Activated CD4-positive, alpha-beta T cell treated with anti-CD3 and anti-CD28 coated beads, Interleukin-2, amount 10 ng/mL, durations not matched to agents 7 days and 5 days (primary cell): ENCODE measurements at regions not wholly inside any gene's neighbourhood (a gene's known extent, or its start where the extent isn't known, plus 50 kb on each side); places are given as distances from the start of the nearest gene placed in this dataset.

Source experiments
- CTCF ChIA-PET: fragments of 350-600 bp; sonication (Branson Sonifier 250); formaldehyde crosslinking; loops from one replicate; lab custom pipeline; 2021; ENCODE audit warnings: antibody characterized with exemption; lab: Charles Lee
- POLR2A ChIA-PET: fragments of 350-600 bp; sonication (Branson Sonifier 250); formaldehyde crosslinking; loops from one replicate; lab custom pipeline; 2021; ENCODE audit warnings: antibody characterized with exemption; lab: Charles Lee
- DNase-seq: peaks from one replicate; pipeline ENCODE4 v3.0.0-alpha.2; 2020
- H3K27ac Mint-ChIP-seq: one replicate; pipeline ENCODE4 v1.8.0; 2021; ENCODE audit warnings: mild to moderate bottlenecking, moderate library complexity, mixed read lengths
- H3K27me3 Mint-ChIP-seq: one replicate; pipeline ENCODE4 v1.8.0; 2021; ENCODE audit warnings: mixed read lengths
- H3K36me3 Mint-ChIP-seq: one replicate; pipeline ENCODE4 v1.8.0; 2021; ENCODE audit warnings: low read depth, mixed read lengths
- H3K4me1 Mint-ChIP-seq: one replicate; pipeline ENCODE4 v1.8.0; 2021; ENCODE audit warnings: mixed read lengths
- H3K4me3 Mint-ChIP-seq: one replicate; pipeline ENCODE4 v1.8.0; 2021; ENCODE audit warnings: mild to moderate bottlenecking, moderate library complexity, mixed read lengths
- H3K9me3 Mint-ChIP-seq: one replicate; pipeline ENCODE4 v1.8.0; 2021; ENCODE audit warnings: mixed read lengths

DNA sequence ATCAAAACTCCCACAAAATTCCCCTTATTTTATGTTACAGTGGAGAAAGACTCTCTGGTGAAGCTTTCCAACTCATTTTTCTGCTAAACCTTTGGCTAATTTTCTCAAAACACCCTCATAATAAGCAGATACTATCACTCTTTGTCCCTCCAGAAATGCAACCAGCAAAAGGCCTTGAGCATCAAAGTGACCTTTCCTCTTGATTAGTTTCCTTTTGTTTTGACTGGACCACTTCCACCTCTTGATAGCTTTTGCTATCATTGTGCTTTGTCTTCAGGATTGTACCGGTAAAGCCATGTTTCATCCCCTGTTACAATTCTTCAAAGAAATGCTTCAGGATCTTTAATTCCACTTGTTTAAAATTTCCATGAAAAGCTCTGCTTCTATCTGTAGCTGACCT is 115.1 kb upstream of the SLC13A1 start:
- H3K9me3 Mint-ChIP-seq: no peaks in the 10 kb centered on the region
- ChIA-PET CTCF (no interaction called here), POLR2A (no interaction called here)
- H3K27me3 Mint-ChIP-seq: no peaks in the 10 kb centered on the region
- no peak overlapping the region for H3K4me3 Mint-ChIP-seq
- no peak overlapping the region for H3K27ac Mint-ChIP-seq
- no peaks in the 10 kb centered on the region for H3K4me1 Mint-ChIP-seq
- no peaks in the 10 kb centered on the region for H3K36me3 Mint-ChIP-seq
- no peak for DNase-seq

DNA sequence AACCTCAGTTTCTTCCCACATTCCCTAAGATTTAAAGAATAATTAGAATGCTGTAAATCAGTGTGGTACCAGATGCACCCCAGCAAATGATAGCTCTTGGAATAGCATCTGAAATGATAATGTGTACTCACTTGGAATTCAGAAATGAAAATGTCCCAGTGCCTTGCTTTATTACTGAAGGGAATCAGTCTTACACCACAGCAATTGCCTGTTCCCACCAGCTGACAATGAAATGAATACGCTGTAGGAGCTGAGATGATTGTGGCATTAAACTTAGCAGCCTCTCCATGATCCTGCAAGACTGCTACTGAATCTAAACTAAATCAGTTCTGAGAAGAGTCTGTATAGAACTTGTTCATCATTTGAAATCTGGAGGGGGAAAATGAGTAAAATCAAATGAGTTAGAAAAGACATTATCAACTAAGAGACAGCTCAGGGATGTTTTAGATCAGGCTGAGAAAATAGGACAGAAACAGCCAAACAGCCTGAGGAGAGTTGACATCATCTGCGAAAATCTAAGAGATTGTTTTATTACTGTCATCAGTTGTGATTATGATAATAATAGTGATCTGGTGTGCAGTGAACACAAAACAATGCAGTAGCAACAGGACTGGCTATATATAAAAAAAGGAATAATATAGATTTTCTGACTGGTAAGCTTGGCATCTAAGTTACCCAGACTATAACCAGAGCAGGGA is 108.6 kb upstream of the SLC13A1 start:
- CTCF ChIA-PET: no interaction called here
- POLR2A ChIA-PET: no interaction called here
- Mint-ChIP-seq H3K27ac (no peak overlapping the region), H3K9me3 (no peaks in the 10 kb centered on the region), H3K4me1 (no peaks in the 10 kb centered on the region), H3K36me3 (no peaks in the 10 kb centered on the region), H3K4me3 (no peak overlapping the region), H3K27me3 (no peaks in the 10 kb centered on the region)
- DNase-seq: no peak

DNA sequence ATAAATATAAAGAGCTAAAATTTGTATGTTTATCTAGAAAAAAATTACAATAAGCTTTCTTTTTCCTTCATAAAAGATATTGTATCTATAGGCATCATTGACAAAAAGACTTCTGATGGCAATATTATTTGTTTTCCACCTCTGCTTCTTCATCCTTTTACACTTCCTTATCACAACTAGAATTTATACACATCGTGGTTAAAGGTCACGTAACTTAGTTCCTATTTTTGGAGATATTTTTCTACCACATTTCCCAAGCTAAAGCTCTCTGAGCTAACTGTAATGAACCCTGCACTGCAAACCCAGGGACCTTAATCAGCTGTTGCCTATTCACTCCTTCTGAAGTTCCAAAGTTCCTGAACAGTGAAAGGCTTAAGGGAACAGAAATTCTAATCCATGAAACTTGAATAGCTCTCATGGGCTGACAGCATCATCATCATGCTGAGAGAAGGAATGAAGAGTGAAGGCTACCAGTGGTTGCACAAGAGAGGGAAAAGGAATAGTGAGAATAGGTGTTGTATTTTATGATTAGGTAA is 106.1 kb upstream of the SLC13A1 start:
- Mint-ChIP-seq H3K9me3 (no peaks in the 10 kb centered on the region), H3K4me3 (no peak overlapping the region), H3K27ac (no peak overlapping the region), H3K4me1 (no peaks in the 10 kb centered on the region), H3K36me3 (no peaks in the 10 kb centered on the region), H3K27me3 (no peaks in the 10 kb centered on the region)
- DNase-seq: no peak
- POLR2A ChIA-PET: no interaction called here
- CTCF ChIA-PET: no interaction called here

GRCh38 chr7:123303926-123304325 is 104.2 kb upstream of the SLC13A1 start:
- no peak overlapping the region for H3K4me3 Mint-ChIP-seq
- no peak for DNase-seq
- CTCF ChIA-PET: no interaction called here
- no peaks in the 10 kb centered on the region for H3K27me3 Mint-ChIP-seq
- POLR2A ChIA-PET: no interaction called here
- no peaks in the 10 kb centered on the region for H3K9me3 Mint-ChIP-seq
- H3K4me1 Mint-ChIP-seq: no peaks in the 10 kb centered on the region
- no peaks in the 10 kb centered on the region for H3K36me3 Mint-ChIP-seq
- H3K27ac Mint-ChIP-seq: no peak overlapping the region

DNA sequence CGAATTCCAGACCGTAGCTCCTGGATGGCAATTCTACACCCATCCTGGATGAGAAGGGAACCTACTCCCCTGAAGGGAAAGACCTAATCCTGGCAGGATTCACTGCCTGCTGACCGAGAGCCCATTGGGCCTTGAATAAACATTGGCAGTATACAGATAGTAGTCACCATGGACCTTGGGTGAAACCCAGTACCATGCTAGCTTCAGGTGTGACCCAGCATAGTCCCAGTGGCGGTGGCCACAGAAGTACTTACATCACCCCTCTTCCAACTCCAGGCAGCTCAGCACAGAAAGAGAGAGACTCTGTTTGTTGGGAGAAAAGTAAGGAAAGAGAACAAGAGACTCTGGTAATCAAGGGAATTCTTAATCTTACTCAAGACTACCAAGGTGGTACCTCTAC is 97.2 kb upstream of the SLC13A1 start:
- Mint-ChIP-seq H3K36me3 (no peaks in the 10 kb centered on the region), H3K9me3 (peaks cover 3% of the 10 kb centered on the region), H3K27ac (no peak overlapping the region), H3K4me3 (no peak overlapping the region), H3K27me3 (no peaks in the 10 kb centered on the region), H3K4me1 (no peaks in the 10 kb centered on the region)
- POLR2A ChIA-PET: no interaction called here
- no peak for DNase-seq
- CTCF ChIA-PET: no interaction called here

GRCh38 chr7:123293710-123294109 is 93.9 kb upstream of the SLC13A1 start:
- Mint-ChIP-seq H3K36me3 (no peaks in the 10 kb centered on the region), H3K4me1 (no peaks in the 10 kb centered on the region), H3K27ac (no peak overlapping the region), H3K4me3 (no peak overlapping the region), H3K9me3 (peaks cover 3% of the 10 kb centered on the region), H3K27me3 (no peaks in the 10 kb centered on the region)
- ChIA-PET CTCF (no interaction called here), POLR2A (no interaction called here)
- no peak for DNase-seq

DNA sequence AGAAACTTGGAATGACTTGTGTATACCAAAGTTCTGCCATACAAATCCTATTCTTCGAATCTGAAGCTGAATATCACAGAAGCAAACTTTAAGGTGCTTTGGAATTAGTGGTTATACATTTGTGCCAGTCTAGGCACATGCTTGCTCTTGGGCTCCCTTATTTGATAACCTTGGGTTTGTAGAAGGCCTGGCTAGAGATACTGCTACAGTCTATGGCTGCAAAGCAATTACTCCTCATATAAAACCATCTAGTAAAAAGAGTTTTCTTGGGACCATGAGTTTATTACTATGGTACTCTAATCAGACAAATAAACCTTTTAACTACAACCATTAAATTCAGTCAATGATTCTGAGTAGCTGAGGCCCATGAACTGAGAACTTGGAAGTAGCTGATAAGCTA is 92.5 kb upstream of the SLC13A1 start:
- CTCF ChIA-PET: no interaction called here
- Mint-ChIP-seq H3K36me3 (no peaks in the 10 kb centered on the region), H3K27me3 (no peaks in the 10 kb centered on the region), H3K4me3 (no peak overlapping the region), H3K9me3 (peaks cover 3% of the 10 kb centered on the region), H3K4me1 (no peaks in the 10 kb centered on the region), H3K27ac (no peak overlapping the region)
- DNase-seq: no peak
- POLR2A ChIA-PET: no interaction called here

DNA sequence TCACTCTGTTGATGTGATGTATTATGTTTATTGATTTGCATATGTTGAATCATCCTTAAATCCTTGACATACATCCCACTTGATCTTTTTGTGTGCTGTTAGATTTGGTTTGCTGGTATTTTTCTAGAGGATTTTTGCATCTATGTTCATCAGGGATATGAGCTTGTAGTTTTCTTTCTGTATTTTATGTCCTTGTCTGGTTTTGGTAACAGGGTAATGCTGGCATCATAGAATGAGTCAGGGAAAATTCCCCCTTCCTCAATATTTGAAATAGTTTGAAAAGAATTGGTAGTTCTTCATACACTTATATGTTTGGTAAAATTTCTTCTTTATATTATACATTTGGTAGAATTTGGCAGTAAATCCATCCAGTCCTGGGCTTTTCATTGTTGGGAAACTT is 89.4 kb upstream of the SLC13A1 start:
- Mint-ChIP-seq H3K9me3 (peaks cover 1% of the 10 kb centered on the region), H3K4me3 (no peak overlapping the region), H3K27ac (no peak overlapping the region), H3K4me1 (no peaks in the 10 kb centered on the region), H3K27me3 (no peaks in the 10 kb centered on the region), H3K36me3 (no peaks in the 10 kb centered on the region)
- ChIA-PET CTCF (no interaction called here), POLR2A (no interaction called here)
- no peak for DNase-seq

DNA sequence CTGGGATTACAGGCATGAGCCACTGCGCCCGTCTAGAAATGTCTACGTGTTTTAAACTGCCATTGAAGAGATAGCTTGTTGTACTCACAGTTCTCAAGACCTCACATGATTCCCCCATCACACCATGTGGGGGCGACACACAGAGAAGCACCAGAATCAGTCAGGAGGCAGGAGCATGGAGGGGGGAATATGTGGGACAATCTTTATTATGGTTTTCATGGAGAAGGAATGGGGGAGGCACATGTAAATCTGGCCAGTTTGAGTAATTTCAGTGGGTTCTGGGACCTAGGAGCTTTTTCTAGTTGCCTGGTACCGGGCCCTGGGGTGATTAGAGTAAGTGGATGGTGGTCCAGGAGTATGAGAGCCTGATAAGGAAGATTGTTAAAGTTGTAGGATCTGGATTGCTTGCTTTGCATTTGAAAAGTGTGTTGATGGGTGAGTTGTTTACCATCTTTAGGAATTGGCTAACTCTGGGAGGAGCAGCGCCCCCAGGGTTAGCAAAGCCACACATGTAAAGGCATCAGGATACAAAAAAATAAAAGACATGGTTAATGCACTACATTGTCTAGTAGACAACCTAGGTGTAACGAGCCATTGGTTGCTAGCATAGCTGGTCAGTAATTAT is 85.4 kb upstream of the SLC13A1 start:
- Mint-ChIP-seq H3K4me1 (no peaks in the 10 kb centered on the region), H3K4me3 (no peak overlapping the region), H3K9me3 (peaks cover 2% of the 10 kb centered on the region), H3K27ac (no peak overlapping the region), H3K27me3 (no peaks in the 10 kb centered on the region), H3K36me3 (no peaks in the 10 kb centered on the region)
- POLR2A ChIA-PET: no interaction called here
- no peak for DNase-seq
- CTCF ChIA-PET: no interaction called here

DNA sequence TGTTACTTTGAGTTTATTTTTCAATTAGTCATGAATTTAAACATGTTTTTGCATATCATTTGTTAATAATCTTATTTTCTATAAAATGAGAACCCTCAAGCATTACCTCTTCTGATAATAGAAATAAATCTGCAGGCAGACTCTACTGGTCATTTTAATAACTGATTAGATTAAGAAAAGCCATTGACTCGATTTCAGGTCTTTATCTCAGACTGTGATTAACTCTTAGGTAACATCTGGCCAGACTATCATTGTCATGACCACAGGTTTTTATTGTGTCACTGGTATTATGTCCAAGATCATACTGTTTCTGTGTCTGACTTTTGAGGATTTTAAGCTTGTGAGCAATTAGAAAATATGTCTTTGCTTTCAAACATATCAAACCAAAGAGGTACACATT is 83.6 kb upstream of the SLC13A1 start:
- Mint-ChIP-seq H3K27me3 (no peaks in the 10 kb centered on the region), H3K4me3 (no peak overlapping the region), H3K36me3 (no peaks in the 10 kb centered on the region), H3K27ac (no peak overlapping the region), H3K9me3 (peaks cover 2% of the 10 kb centered on the region), H3K4me1 (no peaks in the 10 kb centered on the region)
- CTCF ChIA-PET: no interaction called here
- POLR2A ChIA-PET: no interaction called here
- DNase-seq: no peak

DNA sequence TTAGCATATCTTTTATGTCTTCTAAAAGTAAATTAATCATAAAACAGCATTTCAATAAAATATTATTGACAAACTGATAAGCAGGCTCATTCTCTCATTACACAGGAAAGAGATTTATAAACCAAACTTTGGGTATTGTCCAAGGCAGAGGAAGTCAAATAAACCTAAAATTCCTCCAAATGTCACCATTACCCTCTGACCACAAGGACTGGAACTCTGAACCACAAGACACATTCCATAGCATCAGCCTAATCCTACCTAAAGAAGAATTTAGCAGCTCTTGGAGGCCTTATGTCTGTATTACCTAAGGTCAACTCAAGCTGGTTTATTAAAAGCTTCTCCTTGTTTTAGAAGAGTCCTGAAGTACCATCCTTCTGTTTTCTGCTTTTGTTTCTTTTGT is 82.4 kb upstream of the SLC13A1 start:
- DNase-seq: no peak
- CTCF ChIA-PET: no interaction called here

GRCh38 chr7:123279949-123280348 is 80.2 kb upstream of the SLC13A1 start:
- Mint-ChIP-seq H3K9me3 (peaks cover 2% of the 10 kb centered on the region), H3K36me3 (no peaks in the 10 kb centered on the region), H3K4me1 (no peaks in the 10 kb centered on the region), H3K4me3 (no peak overlapping the region), H3K27ac (no peak overlapping the region), H3K27me3 (no peaks in the 10 kb centered on the region)
- POLR2A ChIA-PET: no interaction called here
- CTCF ChIA-PET: no interaction called here
- DNase-seq: no peak

More for the DNA sequence above, 82.4 kb upstream of the SLC13A1 start:
- H3K4me3 Mint-ChIP-seq: no peak overlapping the region
- POLR2A ChIA-PET: no interaction called here
- no peak overlapping the region for H3K27ac Mint-ChIP-seq
- H3K36me3 Mint-ChIP-seq: no peaks in the 10 kb centered on the region
- H3K4me1 Mint-ChIP-seq: no peaks in the 10 kb centered on the region
- no peaks in the 10 kb centered on the region for H3K27me3 Mint-ChIP-seq
- peaks cover 2% of the 10 kb centered on the region for H3K9me3 Mint-ChIP-seq

GRCh38 chr7:123275036-123275753 is 75.4 kb upstream of the SLC13A1 start:
- ChIA-PET CTCF (no interaction called here), POLR2A (no interaction called here)
- Mint-ChIP-seq H3K36me3 (no peaks in the 10 kb centered on the region), H3K27ac (no peak overlapping the region), H3K4me3 (no peak overlapping the region), H3K4me1 (no peaks in the 10 kb centered on the region), H3K27me3 (no peaks in the 10 kb centered on the region), H3K9me3 (no peaks in the 10 kb centered on the region)
- no peak for DNase-seq
